ENCODE measurements at regions not wholly inside any gene's neighbourhood (a gene's known extent, or its start where the extent isn't known, plus 50 kb on each side); places are given as distances from the start of the nearest gene placed in this dataset.

- TF ChIP-seq ZNF274 (IDR thresholded peaks at IDR 0.05; ENCODE audit: low read depth, low read length) (no peak), SUZ12 (IDR thresholded peaks at IDR 0.05; ENCODE audit: extremely low read depth, insufficient read depth, insufficient read length) (no peak), YY1 (IDR thresholded peaks at IDR 0.05; ENCODE audit: insufficient read depth, insufficient read length) (no peak)
Measured at GRCh38 chr18:76687304-76687962, 134.9 kb upstream of the ZNF236 start.
